Spleen (tissue), 7 donors: ENCODE measurements at regions not wholly inside any gene's neighbourhood (a gene's known extent, or its start where the extent isn't known, plus 50 kb on each side); places are given as distances from the start of the nearest gene placed in this dataset.
"Not testable (repeated sequence)": the region's sequence is repeated elsewhere in the genome, so short reads cannot be mapped to it uniquely, and the experiment has no call there.

ENCODE experiments used
- POLR2A ChIP-seq, 3 donors: fragments of 450-650 bp; IDR thresholded peaks; one replicate each; pipeline ENCODE4 v1.5.1; 2017; ENCODE audit warnings: antibody characterized with exemption in 3 of 3, mild to moderate bottlenecking in 1 of 3
- POLR2AphosphoS5 ChIP-seq, 3 donors: sonication (generic); formaldehyde crosslinking; IDR thresholded peaks; one replicate each; pipeline ENCODE4 v1.5.1; 2017; ENCODE audit warnings: antibody characterized with exemption in 3 of 3
- TF ChIP-seq, protein P1 (sequence below), 11 experiments: fragments of 200-600 bp in 7 of 11; fragments of 450-650 bp in 4 of 11; sonication (generic) in 4 of 11; IDR thresholded peaks in 8 of 11; conservative IDR thresholded peaks in 3 of 11; 1 replicate in 7 of 11; 2 replicates in 4 of 11; pipeline versions ENCODE4 v1.4.0 to v1.8.0; 2016 to 2021; ENCODE audit warnings: antibody characterized with exemption in 11 of 11, inconsistent platforms in 4 of 11, mild to moderate bottlenecking in 1 of 11
- donor health status: DM: no; HTN: no; CAD: no; lungs with moderate emphysema.
- donor health status: DM: no; HTN: no; CAD: no.
- donor health status: DM: no; HTN: no; CAD: no.

DNA sequence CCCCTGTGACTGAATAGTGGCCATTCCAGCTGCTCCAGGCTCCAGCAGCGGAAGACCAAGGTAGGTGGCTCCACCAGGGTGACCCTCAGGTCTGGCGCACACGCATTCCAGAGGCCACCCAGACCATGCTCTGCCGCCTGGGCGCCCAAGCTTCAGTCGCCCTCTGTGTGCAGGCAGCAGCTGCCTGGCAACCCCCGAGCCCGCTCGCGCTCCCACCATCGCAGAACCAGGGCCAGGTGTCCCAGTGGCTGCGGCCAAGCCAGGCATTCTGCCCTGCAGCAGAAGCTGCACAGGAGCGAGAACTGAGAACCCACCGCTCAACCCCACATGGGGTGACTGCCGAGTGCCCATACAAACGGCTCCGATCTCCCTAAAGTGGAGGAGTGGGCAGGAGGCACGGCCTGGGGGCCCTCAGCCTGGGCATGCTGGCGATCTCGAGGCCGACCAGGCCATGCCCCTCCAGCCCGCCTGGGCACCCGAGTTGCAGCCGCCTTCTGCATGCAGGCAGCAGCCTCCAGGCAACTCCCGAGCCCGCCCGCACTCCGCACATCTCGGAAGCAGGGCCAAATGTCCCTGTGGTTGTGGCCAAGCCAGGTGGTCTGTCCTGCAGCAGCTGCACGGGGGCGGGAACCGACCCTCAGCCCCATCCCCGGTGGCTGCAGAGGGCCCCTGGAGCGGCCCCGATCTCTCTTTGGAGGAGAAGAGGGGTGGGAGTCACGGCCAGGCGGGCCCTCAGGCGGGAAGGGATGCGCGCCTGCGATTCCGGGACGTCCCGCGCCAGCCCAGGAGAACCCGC is 1264.1 kb downstream of the FOXD4L5 start:
- TF ChIP-seq, protein P1, sequence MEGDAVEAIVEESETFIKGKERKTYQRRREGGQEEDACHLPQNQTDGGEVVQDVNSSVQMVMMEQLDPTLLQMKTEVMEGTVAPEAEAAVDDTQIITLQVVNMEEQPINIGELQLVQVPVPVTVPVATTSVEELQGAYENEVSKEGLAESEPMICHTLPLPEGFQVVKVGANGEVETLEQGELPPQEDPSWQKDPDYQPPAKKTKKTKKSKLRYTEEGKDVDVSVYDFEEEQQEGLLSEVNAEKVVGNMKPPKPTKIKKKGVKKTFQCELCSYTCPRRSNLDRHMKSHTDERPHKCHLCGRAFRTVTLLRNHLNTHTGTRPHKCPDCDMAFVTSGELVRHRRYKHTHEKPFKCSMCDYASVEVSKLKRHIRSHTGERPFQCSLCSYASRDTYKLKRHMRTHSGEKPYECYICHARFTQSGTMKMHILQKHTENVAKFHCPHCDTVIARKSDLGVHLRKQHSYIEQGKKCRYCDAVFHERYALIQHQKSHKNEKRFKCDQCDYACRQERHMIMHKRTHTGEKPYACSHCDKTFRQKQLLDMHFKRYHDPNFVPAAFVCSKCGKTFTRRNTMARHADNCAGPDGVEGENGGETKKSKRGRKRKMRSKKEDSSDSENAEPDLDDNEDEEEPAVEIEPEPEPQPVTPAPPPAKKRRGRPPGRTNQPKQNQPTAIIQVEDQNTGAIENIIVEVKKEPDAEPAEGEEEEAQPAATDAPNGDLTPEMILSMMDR (IDR thresholded peaks at IDR 0.05 in 8 of 11, conservative IDR thresholded peaks at IDR 0.05 in 3 of 11), result not testable (repeated sequence)
- TF ChIP-seq POLR2AphosphoS5, POLR2A (IDR thresholded peaks at IDR 0.05): not testable (repeated sequence)
